HG02798 (cell line): ENCODE measurements at regions not wholly inside any gene's neighbourhood (a gene's known extent, or its start where the extent isn't known, plus 50 kb on each side); places are given as distances from the start of the nearest gene placed in this dataset.
"Not testable (repeated sequence)": the region's sequence is repeated elsewhere in the genome, so short reads cannot be mapped to it uniquely, and the experiment has no call there.

ENCODE experiments used
- ATAC-seq: cut with Tn5 transposase; IDR thresholded peaks from one replicate; pipeline ENCODE4 v1.9.1; 2021; ENCODE audit warnings: mild to moderate bottlenecking; ENCODE audit not compliant: unreplicated experiment, poor library complexity

- ATAC-seq, result no peak
Observed at GRCh38 chr3:36063992-36064391, 316.3 kb upstream of the STAC start.

- ATAC-seq, result no peak
Observed at GRCh38 chr3:36065321-36065720, 315.0 kb upstream of the STAC start.

GRCh38 chr3:36075491-36075890, 304.8 kb upstream of the STAC start:
- ATAC-seq, result no peak

- no peak for ATAC-seq
Observed at GRCh38 chr3:36077320-36077719, 303.0 kb upstream of the STAC start.

- ATAC-seq, result not testable (repeated sequence)
Observed at GRCh38 chr3:36082958-36083357, 297.3 kb upstream of the STAC start.

- ATAC-seq, result peak; percentile 53
Observed at GRCh38 chr3:36095238-36095637, 285.1 kb upstream of the STAC start.

- ATAC-seq, result no peak
Observed at GRCh38 chr3:36097209-36097608, 283.1 kb upstream of the STAC start.

GRCh38 chr3:36114353-36114752, 266.0 kb upstream of the STAC start:
- no peak for ATAC-seq

GRCh38 chr3:36124118-36124796, 256.0 kb upstream of the STAC start:
- ATAC-seq, result no peak

GRCh38 chr3:36132214-36132613, 248.1 kb upstream of the STAC start:
- ATAC-seq, result no peak

GRCh38 chr3:36135863-36136262, 244.4 kb upstream of the STAC start:
- no peak for ATAC-seq

GRCh38 chr3:36142746-36143145, 237.6 kb upstream of the STAC start:
- no peak for ATAC-seq

- ATAC-seq, result no peak
Observed at GRCh38 chr3:36146404-36146803, 233.9 kb upstream of the STAC start.

- no peak for ATAC-seq
Observed at GRCh38 chr3:36147934-36148558, 232.3 kb upstream of the STAC start.

GRCh38 chr3:36149447-36149865, 230.8 kb upstream of the STAC start:
- no peak for ATAC-seq

- no peak for ATAC-seq
Observed at GRCh38 chr3:36155515-36155914, 224.8 kb upstream of the STAC start.

- ATAC-seq, result no peak
Observed at GRCh38 chr3:36164400-36164799, 215.9 kb upstream of the STAC start.

GRCh38 chr3:36165509-36166290, 214.6 kb upstream of the STAC start:
- no peak for ATAC-seq

- ATAC-seq, result no peak
Observed at GRCh38 chr3:36166477-36166876, 213.8 kb upstream of the STAC start.

- no peak for ATAC-seq
Observed at GRCh38 chr3:36172699-36173098, 207.6 kb upstream of the STAC start.

GRCh38 chr3:36175113-36175812, 205.0 kb upstream of the STAC start:
- no peak for ATAC-seq
